ENCODE measurements at regions not wholly inside any gene's neighbourhood (a gene's known extent, or its start where the extent isn't known, plus 50 kb on each side); places are given as distances from the start of the nearest gene placed in this dataset.

DNA sequence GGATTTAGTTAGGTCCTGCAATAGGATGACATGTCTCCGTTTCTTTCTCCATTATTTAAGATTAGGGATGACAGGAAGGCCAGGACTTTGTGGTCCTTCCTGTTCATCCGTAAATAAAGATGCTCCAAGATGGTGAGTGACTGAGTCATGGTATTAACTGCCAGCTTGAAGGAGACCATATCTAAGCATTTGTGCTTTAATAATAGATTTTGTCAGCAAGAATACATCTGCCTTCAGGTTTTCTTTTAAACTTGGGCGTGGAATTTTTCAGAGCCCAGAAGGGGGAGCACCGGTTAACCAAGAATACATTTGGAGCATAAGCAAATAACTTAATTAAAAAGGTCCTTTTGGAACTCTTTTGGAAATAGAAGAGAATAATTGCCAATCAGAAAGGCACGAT, 68.2 kb downstream of the ARHGAP35 start:
- ChIA-PET CTCF (no interaction called here), POLR2A (interaction anchor here (0.6 to 2.8 kb wide), 4 partner anchors 15 to 198 kb away, joined by 3 to 10 read pairs (median 4); no protein-coding TSS in a partner anchor)
- H3K4me3 Mint-ChIP-seq (ENCODE audit: unreplicated experiment), result no peak overlapping the region
- TF ChIP-seq CTCF (IDR thresholded peaks at IDR 0.05; ENCODE audit: unreplicated experiment), result no peak
- BruUV-seq (replicated peaks), result no TSS peak
- H3K27ac Mint-ChIP-seq (ENCODE audit: low read depth, unreplicated experiment), result no peak overlapping the region
- H3K36me3 Mint-ChIP-seq (ENCODE audit: insufficient read depth, unreplicated experiment), result peaks cover 15% of the 10 kb centered on the region
- intact Hi-C loops (cut with micrococcal nuclease), result no loop called here
- no peaks in the 10 kb centered on the region for H3K9me3 Mint-ChIP-seq (ENCODE audit: unreplicated experiment)
- no peak for DNase-seq (ENCODE audit: unreplicated experiment)
- H3K27me3 Mint-ChIP-seq (ENCODE audit: insufficient read depth, unreplicated experiment), result no peaks in the 10 kb centered on the region
- peaks cover 46% of the 10 kb centered on the region for H3K4me1 Mint-ChIP-seq (ENCODE audit: insufficient read depth, unreplicated experiment)

DNA sequence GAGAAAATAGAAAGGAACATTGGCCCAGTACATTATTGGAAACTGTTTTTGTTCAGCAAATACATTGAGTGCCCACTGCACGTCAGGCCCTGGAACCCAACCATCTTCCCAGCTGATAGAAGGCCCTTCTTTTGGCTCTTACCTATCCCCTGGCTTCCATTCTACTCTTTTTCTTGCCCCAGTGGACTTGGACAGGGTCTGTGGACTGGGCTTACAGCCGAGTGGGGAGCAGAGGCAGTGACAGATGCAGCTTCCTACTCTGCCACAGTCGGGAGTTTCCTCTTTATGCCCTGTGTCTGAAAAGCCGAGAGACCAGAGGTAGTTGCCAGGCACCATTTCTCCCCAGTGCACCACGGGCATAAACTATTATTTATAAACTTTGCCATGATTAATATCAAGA, 70.4 kb downstream of the ARHGAP35 start:
- Mint-ChIP-seq H3K27ac (ENCODE audit: low read depth, unreplicated experiment) (no peak overlapping the region), H3K4me1 (ENCODE audit: insufficient read depth, unreplicated experiment) (peaks cover 26% of the 10 kb centered on the region), H3K36me3 (ENCODE audit: insufficient read depth, unreplicated experiment) (peaks cover 4% of the 10 kb centered on the region), H3K4me3 (ENCODE audit: unreplicated experiment) (no peak overlapping the region), H3K9me3 (ENCODE audit: unreplicated experiment) (no peaks in the 10 kb centered on the region), H3K27me3 (ENCODE audit: insufficient read depth, unreplicated experiment) (no peaks in the 10 kb centered on the region)
- DNase-seq (ENCODE audit: unreplicated experiment), result no peak
- ChIA-PET CTCF (interaction anchor here (0.5 to 2.1 kb wide), 4 partner anchors 15 to 62 kb away, joined by 3 to 10 read pairs (median 3); no protein-coding TSS in a partner anchor), POLR2A (interaction anchor here (0.9 kb wide), 1 partner anchor 65 kb away, joined by 4 read pairs; no protein-coding TSS in a partner anchor)
- no TSS peak for BruUV-seq (replicated peaks)
- no peak for TF ChIP-seq CTCF (IDR thresholded peaks at IDR 0.05; ENCODE audit: unreplicated experiment)
- intact Hi-C loops (cut with micrococcal nuclease), result no loop called here

- ChIA-PET POLR2A (interaction anchor here (0.9 to 1.2 kb wide), 2 partner anchors 12 to 52 kb away, joined by 3 to 4 read pairs; no protein-coding TSS in a partner anchor), CTCF (interaction anchor here (0.7 to 2.1 kb wide), 2 partner anchors 13 to 59 kb away, joined by 4 to 10 read pairs; no protein-coding TSS in a partner anchor)
- no peaks in the 10 kb centered on the region for H3K27me3 Mint-ChIP-seq (ENCODE audit: insufficient read depth, unreplicated experiment)
- intact Hi-C loops (cut with micrococcal nuclease), result no loop called here
- no peak overlapping the region for H3K4me3 Mint-ChIP-seq (ENCODE audit: unreplicated experiment)
- no peak overlapping the region for H3K27ac Mint-ChIP-seq (ENCODE audit: low read depth, unreplicated experiment)
- peaks cover 13% of the 10 kb centered on the region for H3K36me3 Mint-ChIP-seq (ENCODE audit: insufficient read depth, unreplicated experiment)
- no peaks in the 10 kb centered on the region for H3K9me3 Mint-ChIP-seq (ENCODE audit: unreplicated experiment)
- H3K4me1 Mint-ChIP-seq (ENCODE audit: insufficient read depth, unreplicated experiment), result peaks cover 20% of the 10 kb centered on the region
- peak; percentile 61 for DNase-seq (ENCODE audit: unreplicated experiment)
- TF ChIP-seq CTCF (IDR thresholded peaks at IDR 0.05; ENCODE audit: unreplicated experiment), result no peak
- no TSS peak for BruUV-seq (replicated peaks)
Observed at GRCh38 chr19:46932346-46932745, 71.5 kb downstream of the ARHGAP35 start.

- BruUV-seq (replicated peaks), result no TSS peak
- DNase-seq (ENCODE audit: unreplicated experiment), result no peak
- H3K27ac Mint-ChIP-seq (ENCODE audit: low read depth, unreplicated experiment), result no peak overlapping the region
- peaks cover 32% of the 10 kb centered on the region for H3K36me3 Mint-ChIP-seq (ENCODE audit: insufficient read depth, unreplicated experiment)
- peaks cover 13% of the 10 kb centered on the region for H3K4me1 Mint-ChIP-seq (ENCODE audit: insufficient read depth, unreplicated experiment)
- ChIA-PET CTCF (no interaction called here), POLR2A (interaction anchor here (1.7 kb wide), 1 partner anchor 10 kb away, joined by 5 read pairs; no protein-coding TSS in a partner anchor)
- intact Hi-C loops (cut with micrococcal nuclease), result no loop called here
- H3K9me3 Mint-ChIP-seq (ENCODE audit: unreplicated experiment), result no peaks in the 10 kb centered on the region
- no peak for TF ChIP-seq CTCF (IDR thresholded peaks at IDR 0.05; ENCODE audit: unreplicated experiment)
- H3K27me3 Mint-ChIP-seq (ENCODE audit: insufficient read depth, unreplicated experiment), result no peaks in the 10 kb centered on the region
- no peak overlapping the region for H3K4me3 Mint-ChIP-seq (ENCODE audit: unreplicated experiment)
Observed at GRCh38 chr19:46935066-46935663, 74.4 kb downstream of the ARHGAP35 start.

Measured in MCF 10A (cell line).